Mesothelial cell of epicardium (in vitro differentiated cells): ENCODE measurements at regions not wholly inside any gene's neighbourhood (a gene's known extent, or its start where the extent isn't known, plus 50 kb on each side); places are given as distances from the start of the nearest gene placed in this dataset.

ENCODE experiments used
- DNase-seq, 2 experiments: peaks; one replicate each; pipeline ENCODE4 v3.0.0; 2021; ENCODE audit warnings: low spot score in 2 of 2; ENCODE audit not compliant: unreplicated experiment in 2 of 2
- H3K27ac Mint-ChIP-seq: 2 replicates; pipeline ENCODE4 v1.8.0; 2021; ENCODE audit warnings: mixed read lengths
- H3K27me3 Mint-ChIP-seq: 2 replicates; pipeline ENCODE4 v1.8.0; 2021; ENCODE audit warnings: low read depth, mixed read lengths
- H3K36me3 Mint-ChIP-seq: 2 replicates; pipeline ENCODE4 v1.8.0; 2021; ENCODE audit warnings: mixed read lengths
- H3K4me1 Mint-ChIP-seq: 2 replicates; pipeline ENCODE4 v1.8.0; 2021; ENCODE audit warnings: mixed read lengths
- H3K4me3 Mint-ChIP-seq: 2 replicates; pipeline ENCODE4 v1.8.0; 2021; ENCODE audit warnings: mild to moderate bottlenecking, moderate library complexity, mixed read lengths
- H3K9me3 Mint-ChIP-seq: 2 replicates; pipeline ENCODE4 v1.8.0; 2021; ENCODE audit warnings: mixed read lengths
- TF ChIP-seq, protein P1 (sequence below): fragments of 200-600 bp; sonication (generic); IDR thresholded peaks from one replicate; pipeline ENCODE4 v1.5.0; 2021; ENCODE audit warnings: antibody characterized with exemption; ENCODE audit not compliant: unreplicated experiment

DNA sequence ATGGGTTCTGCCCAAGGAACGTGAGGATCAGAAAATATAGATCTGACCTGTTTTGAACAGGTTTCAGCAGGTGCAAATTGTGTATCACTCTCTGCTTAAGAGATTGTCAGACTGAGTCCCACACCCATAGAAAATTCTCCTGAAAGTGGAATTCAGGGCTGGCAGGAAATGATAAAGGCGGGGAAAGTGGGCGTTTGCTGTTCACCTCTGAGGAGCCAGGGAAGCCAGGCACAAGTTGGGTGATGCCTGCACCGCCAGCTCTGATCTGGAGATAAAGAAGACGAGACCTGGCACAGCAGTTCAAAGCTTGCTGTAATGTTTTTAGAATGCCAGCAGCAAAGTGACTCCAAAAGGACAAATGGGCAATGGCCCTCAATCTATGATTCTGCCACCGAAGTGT lies 356.5 kb upstream of the SOX5 start:
- peaks cover 4% of the 10 kb centered on the region for H3K4me1 Mint-ChIP-seq
- TF ChIP-seq, protein P1, sequence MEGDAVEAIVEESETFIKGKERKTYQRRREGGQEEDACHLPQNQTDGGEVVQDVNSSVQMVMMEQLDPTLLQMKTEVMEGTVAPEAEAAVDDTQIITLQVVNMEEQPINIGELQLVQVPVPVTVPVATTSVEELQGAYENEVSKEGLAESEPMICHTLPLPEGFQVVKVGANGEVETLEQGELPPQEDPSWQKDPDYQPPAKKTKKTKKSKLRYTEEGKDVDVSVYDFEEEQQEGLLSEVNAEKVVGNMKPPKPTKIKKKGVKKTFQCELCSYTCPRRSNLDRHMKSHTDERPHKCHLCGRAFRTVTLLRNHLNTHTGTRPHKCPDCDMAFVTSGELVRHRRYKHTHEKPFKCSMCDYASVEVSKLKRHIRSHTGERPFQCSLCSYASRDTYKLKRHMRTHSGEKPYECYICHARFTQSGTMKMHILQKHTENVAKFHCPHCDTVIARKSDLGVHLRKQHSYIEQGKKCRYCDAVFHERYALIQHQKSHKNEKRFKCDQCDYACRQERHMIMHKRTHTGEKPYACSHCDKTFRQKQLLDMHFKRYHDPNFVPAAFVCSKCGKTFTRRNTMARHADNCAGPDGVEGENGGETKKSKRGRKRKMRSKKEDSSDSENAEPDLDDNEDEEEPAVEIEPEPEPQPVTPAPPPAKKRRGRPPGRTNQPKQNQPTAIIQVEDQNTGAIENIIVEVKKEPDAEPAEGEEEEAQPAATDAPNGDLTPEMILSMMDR = no peak
- H3K27me3 Mint-ChIP-seq = no peaks in the 10 kb centered on the region
- no peak overlapping the region for H3K4me3 Mint-ChIP-seq
- H3K9me3 Mint-ChIP-seq = no peaks in the 10 kb centered on the region
- H3K36me3 Mint-ChIP-seq = no peaks in the 10 kb centered on the region
- no peak overlapping the region for H3K27ac Mint-ChIP-seq
- no peak for DNase-seq

DNA sequence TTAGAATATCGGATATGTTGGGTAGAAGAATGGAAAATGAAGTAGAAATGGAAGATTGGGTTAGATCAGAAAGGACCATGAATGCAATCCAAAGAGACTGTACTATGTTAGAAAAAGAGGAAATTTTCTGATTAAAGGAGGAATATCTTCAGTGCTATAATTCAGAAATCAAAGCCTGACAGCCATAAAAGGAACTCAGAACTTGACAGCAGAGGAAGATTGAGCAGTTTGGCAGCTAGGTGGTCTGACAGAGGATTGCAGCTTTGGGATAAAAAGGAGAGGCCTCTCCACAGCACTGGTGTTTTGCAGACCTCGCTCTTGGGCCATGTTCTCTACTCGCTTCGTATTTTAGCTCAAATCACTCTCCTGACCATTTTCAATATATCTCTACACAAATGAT lies 354.8 kb upstream of the SOX5 start:
- TF ChIP-seq, protein P1 = no peak
- no peaks in the 10 kb centered on the region for H3K36me3 Mint-ChIP-seq
- H3K27ac Mint-ChIP-seq = no peak overlapping the region
- peaks cover 4% of the 10 kb centered on the region for H3K4me1 Mint-ChIP-seq
- H3K27me3 Mint-ChIP-seq = no peaks in the 10 kb centered on the region
- DNase-seq = no peak
- H3K4me3 Mint-ChIP-seq = no peak overlapping the region
- H3K9me3 Mint-ChIP-seq = no peaks in the 10 kb centered on the region

DNA sequence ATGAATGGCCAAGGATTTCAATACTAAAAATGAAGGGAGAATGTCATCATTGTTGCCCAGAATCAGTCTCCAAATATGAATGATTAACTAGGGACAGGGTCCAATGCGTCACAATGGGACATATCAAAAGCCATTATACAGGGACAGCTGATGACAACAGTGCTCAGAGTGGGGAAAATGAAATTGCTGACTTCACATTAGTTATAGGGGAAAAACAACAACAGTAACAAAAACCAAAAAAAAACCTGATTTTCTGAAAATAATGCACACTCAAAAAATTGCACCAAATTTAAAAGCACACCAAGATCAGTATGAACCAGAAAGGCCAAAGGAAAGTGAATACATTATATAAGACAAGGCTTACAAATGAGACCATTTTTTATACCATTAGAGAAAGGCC lies 353.2 kb upstream of the SOX5 start:
- Mint-ChIP-seq H3K4me1 (peaks cover 1% of the 10 kb centered on the region), H3K4me3 (no peak overlapping the region), H3K27me3 (no peaks in the 10 kb centered on the region), H3K27ac (no peak overlapping the region), H3K36me3 (no peaks in the 10 kb centered on the region), H3K9me3 (no peaks in the 10 kb centered on the region)
- TF ChIP-seq, protein P1 = no peak
- no peak for DNase-seq

DNA sequence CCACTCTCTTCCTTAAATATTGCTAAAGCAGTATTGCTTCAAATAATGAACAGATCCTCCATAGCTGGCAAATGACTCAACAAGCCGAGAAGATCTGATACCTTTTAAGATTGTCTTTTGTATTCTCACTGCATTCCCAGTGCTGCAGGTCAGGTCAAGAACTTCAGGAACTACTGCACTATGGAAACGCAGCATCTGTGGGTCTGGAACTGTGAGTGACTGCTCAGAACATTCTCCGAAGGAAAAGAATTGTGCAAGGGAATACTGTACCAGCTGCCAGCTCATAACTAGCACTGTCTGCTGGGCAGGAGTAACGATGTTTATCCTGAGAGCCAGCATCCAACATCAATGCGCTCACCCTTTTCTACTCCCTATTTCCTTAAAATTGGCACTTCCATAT lies 348.0 kb upstream of the SOX5 start:
- peaks cover 3% of the 10 kb centered on the region for H3K9me3 Mint-ChIP-seq
- DNase-seq = no peak
- TF ChIP-seq, protein P1 = no peak
- no peaks in the 10 kb centered on the region for H3K27me3 Mint-ChIP-seq
- no peak overlapping the region for H3K27ac Mint-ChIP-seq
- H3K36me3 Mint-ChIP-seq = no peaks in the 10 kb centered on the region
- H3K4me3 Mint-ChIP-seq = no peak overlapping the region
- H3K4me1 Mint-ChIP-seq = no peaks in the 10 kb centered on the region

DNA sequence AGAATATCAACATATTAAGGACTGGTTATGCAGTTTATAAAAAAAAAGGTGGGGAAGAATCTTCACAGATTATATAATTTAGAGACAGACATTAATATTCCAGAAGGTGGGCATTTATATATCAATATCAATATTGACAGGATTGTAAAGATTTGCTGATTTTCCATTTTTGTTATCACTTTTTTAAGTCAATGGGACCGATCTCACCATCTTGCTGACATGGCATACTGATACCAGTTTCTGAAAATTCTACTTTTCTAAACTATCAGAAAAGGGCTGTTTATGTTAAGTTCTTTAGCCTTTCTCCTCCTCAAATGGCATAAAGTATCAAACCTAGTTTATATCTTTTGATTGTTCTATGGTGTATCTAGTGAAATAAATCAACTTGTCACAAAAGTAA lies 344.1 kb upstream of the SOX5 start:
- no peak overlapping the region for H3K27ac Mint-ChIP-seq
- H3K36me3 Mint-ChIP-seq = no peaks in the 10 kb centered on the region
- no peak for DNase-seq
- peaks cover 3% of the 10 kb centered on the region for H3K9me3 Mint-ChIP-seq
- TF ChIP-seq, protein P1 = no peak
- H3K27me3 Mint-ChIP-seq = no peaks in the 10 kb centered on the region
- no peak overlapping the region for H3K4me3 Mint-ChIP-seq
- no peaks in the 10 kb centered on the region for H3K4me1 Mint-ChIP-seq

DNA sequence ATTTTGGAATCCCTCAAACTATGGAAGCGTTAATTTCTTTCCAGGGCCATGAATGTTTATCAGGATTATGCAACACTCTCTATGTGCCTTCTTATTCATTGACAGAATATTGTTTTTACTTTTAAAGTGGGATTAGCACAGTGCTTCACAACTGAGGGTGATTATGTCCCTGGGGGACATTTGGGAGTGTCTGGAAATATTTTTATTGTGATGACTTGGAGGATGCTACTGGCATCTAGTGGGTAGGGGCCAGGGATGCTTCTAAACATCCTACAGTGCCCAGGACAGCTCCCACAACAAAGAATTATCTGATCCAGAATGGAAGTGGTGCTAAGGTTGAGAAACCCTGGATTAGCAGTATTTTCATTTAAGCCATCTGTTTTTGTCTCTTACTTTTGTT lies 338.5 kb upstream of the SOX5 start:
- TF ChIP-seq, protein P1 = no peak
- DNase-seq = no peak
- Mint-ChIP-seq H3K9me3 (peaks cover 3% of the 10 kb centered on the region), H3K27me3 (no peaks in the 10 kb centered on the region), H3K36me3 (no peaks in the 10 kb centered on the region), H3K4me3 (no peak overlapping the region), H3K4me1 (no peaks in the 10 kb centered on the region), H3K27ac (no peak overlapping the region)
